K562 (cell line): ENCODE measurements at regions not wholly inside any gene's neighbourhood (a gene's known extent, or its start where the extent isn't known, plus 50 kb on each side); places are given as distances from the start of the nearest gene placed in this dataset.

ENCODE experiments used
- ATAC-seq: fragments of 200-7000 bp; cut with Tn5 transposase; 3 replicates; pipeline ENCODE4 v1.9.1; 2020; ENCODE audit warnings: moderate library complexity
- BruUV-seq: library from RNA; stranded (reverse); fragments of 400-500 nt; replicated peaks from 2 replicates; lab custom pipeline; 2021; lab: Mats Ljungman, UMichigan
- CTCF ChIA-PET: fragments of 300-600 bp; formaldehyde crosslinking; extraction: SDS; loops from one replicate; lab custom pipeline; 2021; ENCODE audit warnings: low intra/inter-chr PET ratio; lab: Yijun Ruan, JAX
- POLR2A ChIA-PET: fragments of 300-600, 350-650 bp; sonication (Branson Sonifier 250); formaldehyde crosslinking; extraction: SDS; loops from one replicate; lab custom pipeline; 2021; ENCODE audit warnings: antibody characterized with exemption, inconsistent platforms; lab: Yijun Ruan, JAX
- DNase-seq, 4 experiments: peaks; one replicate each; pipeline versions ENCODE4 v3.0.0 to v3.0.0-alpha.2; 2011 to 2018; ENCODE audit warnings: low spot score in 3 of 4, mixed read lengths in 3 of 4; ENCODE audit errors: extremely low read depth in 1 of 4
- FAIRE-seq: peaks from 2 replicates; lab custom pipeline; 2011; peaks lifted over from hg19 to GRCh38; lab: Jason Lieb, UNC
- H2AFZ ChIP-seq: 2 replicates; pipeline ENCODE4 v1.6.0; 2011; ENCODE audit warnings: low read depth, low read length, control low read depth, inconsistent platforms
- H3K27ac ChIP-seq: fragments of 200-600 bp; 3 replicates; pipeline ENCODE4 v1.8.0; 2011; ENCODE audit warnings: low read depth, mild to moderate bottlenecking, control low read depth, inconsistent platforms, low read length, moderate library complexity, mixed read lengths; ENCODE audit errors: extremely low read depth
- H3K27me3 ChIP-seq, 2 experiments: fragments of 300-600 bp in 1 of 2; 2 replicates in 1 of 2; 3 replicates in 1 of 2; pipeline versions ENCODE4 v1.6.0 to v1.8.0; 2011; ENCODE audit warnings: inconsistent platforms in 2 of 2, low read length in 2 of 2, mild to moderate bottlenecking in 1 of 2, mixed read lengths in 1 of 2, moderate library complexity in 1 of 2; ENCODE audit not compliant: control insufficient read depth in 2 of 2, insufficient read depth in 2 of 2
- H3K36me3 ChIP-seq: fragments of 300-600 bp; 3 replicates; pipeline ENCODE4 v1.8.0; 2011; ENCODE audit warnings: mild to moderate bottlenecking, low read length, inconsistent platforms; ENCODE audit not compliant: control insufficient read depth, insufficient read depth
- H3K4me1 ChIP-seq, 2 experiments: fragments of 200-600 bp in 1 of 2; replicated peaks in 1 of 2; 2 replicates in 1 of 2; 3 replicates in 1 of 2; pipeline versions ENCODE4 v1.5.1 to v1.8.0; 2011; ENCODE audit warnings: inconsistent platforms in 2 of 2, low read length in 2 of 2, mild to moderate bottlenecking in 1 of 2, mixed read lengths in 1 of 2, moderate library complexity in 1 of 2; ENCODE audit not compliant: control insufficient read depth in 2 of 2, insufficient read depth in 2 of 2
- H3K4me2 ChIP-seq: 2 replicates; pipeline ENCODE4 v1.6.1; 2011; ENCODE audit warnings: low read length, control low read depth, inconsistent platforms, mixed read lengths; ENCODE audit not compliant: insufficient read depth
- H3K4me3 ChIP-seq: fragments of 200-600 bp; sonication (generic), shearing (Covaris generic); 2 replicates; pipeline ENCODE4 v1.5.1; 2016; ENCODE audit warnings: control low read depth, inconsistent platforms
- H3K79me2 ChIP-seq: fragments of 200-600 bp; 3 replicates; pipeline ENCODE4 v1.8.0; 2011; ENCODE audit warnings: low read length, inconsistent platforms; ENCODE audit not compliant: control insufficient read depth, insufficient read depth
- H3K9ac ChIP-seq, 2 experiments: 2 replicates each; pipeline versions ENCODE4 v1.6.0 to v1.6.1; 2011; ENCODE audit warnings: low read depth in 2 of 2, low read length in 2 of 2, control low read depth in 1 of 2, inconsistent platforms in 1 of 2, mild to moderate bottlenecking in 1 of 2, mixed read lengths in 1 of 2; ENCODE audit not compliant: insufficient read depth in 1 of 2
- H3K9me1 ChIP-seq: one replicate; pipeline ENCODE4 v1.6.0; 2011; ENCODE audit warnings: inconsistent platforms, mild to moderate bottlenecking, low read length, moderate library complexity; ENCODE audit not compliant: control insufficient read depth, insufficient read depth
- H3K9me3 ChIP-seq: replicated peaks from 2 replicates; pipeline ENCODE4 v1.5.1; 2011; ENCODE audit warnings: low read depth, low read length, inconsistent platforms; ENCODE audit not compliant: control insufficient read depth, insufficient read depth
- H4K20me1 ChIP-seq: replicated peaks from 2 replicates; pipeline ENCODE4 v1.6.1; 2011; ENCODE audit warnings: low read length, inconsistent platforms, mixed read lengths; ENCODE audit not compliant: control insufficient read depth, insufficient read depth
- CBX3 ChIP-seq, 2 experiments: IDR thresholded peaks; 1 replicate in 1 of 2; 2 replicates in 1 of 2; pipeline ENCODE4 v1.6.1; 2012; ENCODE audit warnings: inconsistent platforms in 2 of 2, low read length in 2 of 2, borderline replicate concordance in 1 of 2, control low read depth in 1 of 2
- GATAD2A ChIP-seq: fragments of 450-650 bp; IDR thresholded peaks from 2 replicates; pipeline ENCODE4 v1.6.1; 2017
- HLTF ChIP-seq: fragments of 450-650 bp; IDR thresholded peaks from 2 replicates; pipeline ENCODE4 v1.6.1; 2016
- JUND ChIP-seq, 2 experiments: IDR thresholded peaks; 2 replicates in 1 of 2; 3 replicates in 1 of 2; pipeline ENCODE4 v1.6.1; 2011; ENCODE audit warnings: borderline replicate concordance in 2 of 2, low read depth in 2 of 2, low read length in 2 of 2, improper control_type of control experiment in 1 of 2, missing biosample characterization in 1 of 2, missing genetic modification characterization in 1 of 2, missing genetic modification reagents in 1 of 2
- NCOA2 ChIP-seq, 2 experiments: fragments of 450-650 bp; IDR thresholded peaks; 2 replicates each; pipeline ENCODE4 v1.6.1; 2018; ENCODE audit warnings: mild to moderate bottlenecking in 2 of 2, moderate library complexity in 1 of 2; ENCODE audit not compliant: partially characterized antibody in 2 of 2
- PCBP2 ChIP-seq: fragments of 200-400 bp; formaldehyde crosslinking; IDR thresholded peaks from 2 replicates; pipeline ENCODE4 v1.6.1; 2018; ENCODE audit warnings: low read length, low read depth, mild to moderate bottlenecking, moderate library complexity; ENCODE audit not compliant: poor library complexity, severe bottlenecking
- ZNF143 ChIP-seq: sonication (generic); formaldehyde crosslinking; IDR thresholded peaks from 2 replicates; pipeline ENCODE4 v1.9.0; 2022; ENCODE audit warnings: mild to moderate bottlenecking, missing genetic modification reagents
- ZNF75A ChIP-seq: fragments of 450-650 bp; formaldehyde crosslinking; IDR thresholded peaks from 2 replicates; pipeline ENCODE4 v1.4.0; 2020; ENCODE audit warnings: mild to moderate bottlenecking
- WGBS: fragments of 100-300 bp; shearing (Covaris generic); methylation state at CpG from one replicate; pipeline ENCODE4 v1.1.6; 2016; ENCODE audit warnings: low coverage, mixed read lengths; ENCODE audit not compliant: insufficient coverage; ENCODE audit errors: missing lambda C conversion rate; 5-methylcytosine and 5-hydroxymethylcytosine counted together
- in situ Hi-C: fragments of 300-500 bp; cut with MboI; formaldehyde crosslinking; loops from 4 replicates; pipeline ENCODE4 v1.15.0; 2018; ENCODE audit warnings: inconsistent platforms, mixed read lengths
- intact Hi-C: fragments of 100-400 bp; cut with micrococcal nuclease; formaldehyde crosslinking; loops from 2 replicates; pipeline ENCODE4 v1.14.2; 2022

GRCh38 chr21:17269760-17270159 is 243.1 kb upstream of the CXADR start:
- POLR2A ChIA-PET = no interaction called here
- no peaks in the 10 kb centered on the region for H3K9me1 ChIP-seq
- H3K4me3 ChIP-seq = no peak overlapping the region
- H3K79me2 ChIP-seq = no peaks in the 10 kb centered on the region
- no peaks in the 10 kb centered on the region for H4K20me1 ChIP-seq
- no peak for ATAC-seq
- in situ Hi-C loops (no loop called here), intact Hi-C loops (no loop called here)
- no TSS peak for BruUV-seq
- H3K4me1 ChIP-seq = no peaks in the 10 kb centered on the region
- FAIRE-seq = no peak
- no peak overlapping the region for H3K4me2 ChIP-seq
- H2AFZ ChIP-seq = no peak overlapping the region
- TF ChIP-seq PCBP2 = no peak
- TF ChIP-seq ZNF75A (CRISPR knock-in tag) = no peak
- TF ChIP-seq CBX3 (IDR thresholded peaks at IDR 0.05; ENCODE audit: borderline replicate concordance in 1 of 2, low read length in 2 of 2) = no peak
- TF ChIP-seq HLTF = no peak
- TF ChIP-seq NCOA2 (IDR thresholded peaks at IDR 0.05; ENCODE audit: partially characterized antibody in 2 of 2) = no peak
- no peak for TF ChIP-seq JUND (IDR thresholded peaks at IDR 0.05; ENCODE audit: borderline replicate concordance, low read depth, low read length)
- no peak for TF ChIP-seq JUND (tag; IDR thresholded peaks at IDR 0.05; ENCODE audit: borderline replicate concordance, low read depth, low read length)
- no peak for TF ChIP-seq GATAD2A
- TF ChIP-seq ZNF143 (CRISPR knock-in tag) = no peak
- no peaks in the 10 kb centered on the region for H3K27me3 ChIP-seq
- no peak overlapping the region for H3K27ac ChIP-seq
- no peaks in the 10 kb centered on the region for H3K36me3 ChIP-seq
- no peak for DNase-seq
- no peak overlapping the region for H3K9ac ChIP-seq
- CTCF ChIA-PET = no interaction called here
- no peaks in the 10 kb centered on the region for H3K9me3 ChIP-seq
- 1% methylated on average over 3 of the region's 3 CpGs for WGBS
